ENCODE measurements at regions not wholly inside any gene's neighbourhood (a gene's known extent, or its start where the extent isn't known, plus 50 kb on each side); places are given as distances from the start of the nearest gene placed in this dataset.

DNA sequence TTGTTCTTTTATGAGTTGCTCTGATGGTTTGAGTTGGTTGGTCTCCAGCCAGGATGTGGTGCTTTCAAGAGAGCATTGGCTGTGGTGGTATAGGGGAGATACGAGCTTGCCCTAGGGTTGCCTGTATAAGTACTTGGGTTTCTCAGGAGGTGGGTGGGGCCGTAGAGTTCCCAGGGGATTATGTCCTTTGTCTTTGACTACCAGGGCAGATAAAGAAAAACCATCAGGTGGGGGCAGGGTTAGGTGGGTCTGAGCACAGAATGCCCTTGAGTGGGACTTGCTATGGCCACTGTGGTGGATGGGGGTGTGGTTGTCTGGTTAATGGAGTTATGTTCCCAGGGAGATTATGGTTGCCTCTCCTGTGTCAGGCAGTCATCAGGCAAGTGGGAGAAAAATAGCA, 247.9 kb upstream of the HAND2 start:
- H3K4me3 ChIP-seq (ENCODE audit: low read depth, low read length) = no peak overlapping the region
- no peak for DNase-seq (ENCODE audit: low read depth)
- TF ChIP-seq CTCF (conservative IDR thresholded peaks at IDR 0.05; ENCODE audit: low read depth, low read length) = no peak

GRCh38 chr4:173777421-173777820, 247.4 kb upstream of the HAND2 start:
- no peak for TF ChIP-seq CTCF (conservative IDR thresholded peaks at IDR 0.05; ENCODE audit: low read depth, low read length)
- H3K4me3 ChIP-seq (ENCODE audit: low read depth, low read length) = no peak overlapping the region
- DNase-seq (ENCODE audit: low read depth) = no peak

DNA sequence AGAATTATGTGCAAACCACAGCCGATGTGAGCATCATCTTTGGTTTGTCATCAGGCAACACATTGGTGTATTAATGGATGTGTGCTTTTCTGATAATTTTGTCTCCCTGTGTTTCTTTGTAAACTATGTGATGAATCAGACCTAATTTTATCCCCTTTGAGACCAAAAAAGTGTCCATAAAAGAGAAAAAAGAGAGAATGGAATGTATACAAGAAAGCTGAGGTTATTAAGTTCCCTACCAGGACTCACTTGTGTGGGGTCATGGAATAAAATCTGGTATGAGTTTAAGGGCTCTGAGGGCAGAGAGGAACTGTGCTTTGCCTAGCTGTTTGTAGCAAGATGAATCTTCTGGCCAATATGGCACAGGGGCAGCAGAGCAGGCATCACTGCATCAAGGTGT, 239.5 kb upstream of the HAND2 start:
- no peak for TF ChIP-seq CTCF (conservative IDR thresholded peaks at IDR 0.05; ENCODE audit: low read depth, low read length)
- no peak overlapping the region for H3K4me3 ChIP-seq (ENCODE audit: low read depth, low read length)
- DNase-seq (ENCODE audit: low read depth) = no peak

- no peak for DNase-seq (ENCODE audit: low read depth)
- H3K4me3 ChIP-seq (ENCODE audit: low read depth, low read length) = no peak overlapping the region
- TF ChIP-seq CTCF (conservative IDR thresholded peaks at IDR 0.05; ENCODE audit: low read depth, low read length) = no peak
Measured at GRCh38 chr4:173767650-173768049, 237.6 kb upstream of the HAND2 start.

DNA sequence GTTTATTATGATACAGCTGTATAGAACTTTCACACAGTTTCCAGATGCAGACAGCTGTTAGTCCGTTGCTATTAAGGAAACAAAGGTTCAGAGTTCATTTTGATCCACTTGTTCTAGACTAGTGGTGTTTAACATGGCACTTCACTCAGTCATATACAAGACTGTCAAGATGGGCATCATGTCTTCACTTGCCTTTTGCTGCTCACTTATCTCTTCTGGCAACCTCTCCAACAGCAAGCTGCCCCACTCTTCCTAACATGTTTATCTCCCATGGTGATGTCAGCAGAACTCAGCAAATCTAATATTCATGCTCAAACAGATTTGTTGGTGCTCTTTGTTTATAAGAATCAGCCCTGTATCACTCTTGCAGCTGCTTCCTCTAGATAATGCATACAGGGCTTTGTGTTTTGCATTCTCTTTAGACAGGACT, 236.2 kb upstream of the HAND2 start:
- no peak for DNase-seq (ENCODE audit: low read depth)
- H3K4me3 ChIP-seq (ENCODE audit: low read depth, low read length) = no peak overlapping the region
- TF ChIP-seq CTCF (conservative IDR thresholded peaks at IDR 0.05; ENCODE audit: low read depth, low read length) = no peak

DNA sequence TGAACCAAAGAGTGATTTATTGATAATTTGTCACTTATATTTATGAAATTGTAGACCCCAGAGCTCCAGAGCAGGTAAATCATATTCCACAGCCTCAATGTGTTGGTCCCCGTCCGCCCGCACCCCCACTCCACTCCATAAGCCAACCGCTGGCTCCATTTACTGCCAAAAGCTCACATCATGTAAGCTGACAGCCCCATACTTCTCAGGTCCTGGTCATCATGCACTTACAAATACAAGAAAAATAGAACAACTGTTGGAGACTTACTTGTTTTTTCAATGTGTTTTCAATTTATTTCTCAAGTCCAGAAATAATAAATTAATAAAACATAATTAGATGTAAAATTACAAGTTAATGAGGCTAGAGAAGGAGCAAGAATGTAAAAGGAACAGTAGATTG, 235.7 kb upstream of the HAND2 start:
- TF ChIP-seq CTCF (conservative IDR thresholded peaks at IDR 0.05; ENCODE audit: low read depth, low read length) = no peak
- H3K4me3 ChIP-seq (ENCODE audit: low read depth, low read length) = no peak overlapping the region
- no peak for DNase-seq (ENCODE audit: low read depth)

DNA sequence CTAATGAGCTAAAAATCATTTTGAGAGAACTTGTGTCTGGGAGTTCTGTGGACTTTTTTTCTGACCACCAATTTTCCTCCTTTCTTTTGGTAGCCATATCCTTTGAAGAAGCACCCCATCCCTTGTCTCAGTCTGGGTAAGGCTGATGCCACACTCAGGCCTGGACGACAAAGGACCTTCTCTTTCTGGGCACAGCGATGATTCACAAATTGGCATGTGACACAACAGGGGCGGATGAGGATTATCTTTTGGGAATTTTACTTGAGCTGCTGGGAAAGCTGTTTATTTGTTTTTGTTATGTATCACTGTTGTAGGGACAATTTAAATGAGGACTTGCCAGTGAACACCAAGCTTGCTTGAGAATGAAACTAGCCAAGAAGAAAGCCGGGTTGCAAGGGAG, 233.4 kb upstream of the HAND2 start:
- TF ChIP-seq CTCF (conservative IDR thresholded peaks at IDR 0.05; ENCODE audit: low read depth, low read length) = no peak
- no peak for DNase-seq (ENCODE audit: low read depth)
- H3K4me3 ChIP-seq (ENCODE audit: low read depth, low read length) = no peak overlapping the region
